GM21717 (cell line): ENCODE measurements at regions not wholly inside any gene's neighbourhood (a gene's known extent, or its start where the extent isn't known, plus 50 kb on each side); places are given as distances from the start of the nearest gene placed in this dataset.

Source experiments
- ATAC-seq: cut with Tn5 transposase; IDR thresholded peaks from one replicate; pipeline ENCODE4 v1.9.1; 2021; ENCODE audit warnings: mild to moderate bottlenecking, moderate library complexity; ENCODE audit not compliant: unreplicated experiment

DNA sequence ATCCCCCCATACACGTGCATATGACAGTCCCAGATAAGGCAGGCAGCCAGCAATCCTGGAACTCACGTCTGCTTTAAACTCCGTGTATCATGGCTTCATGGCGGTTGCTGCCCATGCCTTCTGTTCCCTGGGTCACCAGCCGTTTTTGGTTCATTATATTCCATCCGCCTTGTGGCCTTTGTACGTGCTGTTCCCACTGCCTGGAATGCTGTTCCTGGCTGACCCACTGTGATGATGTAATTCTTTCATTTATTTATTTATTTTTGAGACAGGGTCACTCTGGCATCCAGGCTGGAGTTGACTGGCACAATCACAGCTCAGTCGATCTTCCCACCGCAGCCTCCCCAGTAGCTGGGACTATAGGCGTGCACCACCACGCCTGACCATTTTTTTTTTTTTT, 136.7 kb upstream of the GSE1 start:
- ATAC-seq: no peak

GRCh38 chr16:85477801-85478363, 135.2 kb upstream of the GSE1 start:
- no peak for ATAC-seq

GRCh38 chr16:85479972-85480726, 133.0 kb upstream of the GSE1 start:
- ATAC-seq: no peak

GRCh38 chr16:85480727-85481101, 132.4 kb upstream of the GSE1 start:
- ATAC-seq: peak; percentile 59

GRCh38 chr16:85481206-85481605, 131.9 kb upstream of the GSE1 start:
- ATAC-seq: no peak

- ATAC-seq: no peak
These were observed 131.4 kb upstream of the GSE1 start for GRCh38 chr16:85481738-85482137.

- no peak for ATAC-seq
These were observed 129.7 kb upstream of the GSE1 start for GRCh38 chr16:85483424-85483823.

DNA sequence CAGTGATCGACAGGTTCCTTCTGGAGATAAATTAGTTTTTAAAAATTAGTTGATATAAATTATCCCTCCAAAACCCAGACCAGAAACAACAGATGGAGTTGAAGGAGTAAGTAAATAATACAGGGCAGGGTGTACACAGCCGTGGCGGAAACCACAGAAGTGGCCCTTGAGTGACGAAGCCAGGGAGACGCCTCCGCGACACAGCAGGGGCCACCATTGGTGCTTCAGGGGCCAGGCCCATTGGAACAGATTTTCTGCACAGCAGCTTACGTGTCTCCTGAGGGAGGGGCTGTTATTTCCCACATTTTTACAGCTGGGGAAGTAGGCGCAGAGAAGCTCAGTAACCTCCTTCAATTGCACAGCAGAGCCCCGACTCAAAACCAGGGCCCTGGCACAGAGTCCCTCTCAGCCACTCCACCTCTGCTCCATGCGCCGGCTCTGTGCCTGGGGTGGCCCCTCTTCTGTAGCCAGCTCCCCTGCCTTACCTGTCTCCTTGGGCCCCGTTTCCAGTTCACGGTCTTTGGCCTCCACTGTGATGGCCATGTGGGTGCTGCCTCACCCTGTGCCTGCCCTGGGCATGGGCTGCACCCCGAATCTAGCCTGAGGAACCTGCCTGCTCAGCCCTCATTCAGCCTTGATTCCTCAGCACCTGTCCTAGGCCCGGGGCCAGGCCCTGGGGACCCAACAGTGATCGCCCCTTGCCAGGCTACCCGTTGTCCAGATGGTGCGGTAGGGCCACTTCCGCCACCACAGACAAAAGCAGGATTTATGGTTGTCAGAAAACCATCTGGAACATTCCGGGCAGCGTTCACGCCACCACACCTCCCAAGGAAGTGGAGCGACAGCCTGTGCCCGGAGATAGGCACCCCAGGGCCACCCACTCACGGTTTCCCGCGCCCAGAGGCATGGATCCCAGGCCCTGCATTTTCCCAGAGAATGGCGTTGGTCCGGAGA, 128.5 kb upstream of the GSE1 start:
- ATAC-seq: no peak

GRCh38 chr16:85485379-85485778, 127.7 kb upstream of the GSE1 start:
- no peak for ATAC-seq

GRCh38 chr16:85486256-85486915, 126.7 kb upstream of the GSE1 start:
- no peak for ATAC-seq

GRCh38 chr16:85488414-85488813, 124.7 kb upstream of the GSE1 start:
- no peak for ATAC-seq

GRCh38 chr16:85490407-85491057, 122.6 kb upstream of the GSE1 start:
- ATAC-seq: no peak

- ATAC-seq: no peak
These were observed 121.9 kb upstream of the GSE1 start for GRCh38 chr16:85491058-85491771.

- no peak for ATAC-seq
These were observed 121.3 kb upstream of the GSE1 start for GRCh38 chr16:85491798-85492294.

GRCh38 chr16:85492295-85492864, 120.7 kb upstream of the GSE1 start:
- ATAC-seq: no peak

GRCh38 chr16:85494315-85494714, 118.8 kb upstream of the GSE1 start:
- no peak for ATAC-seq

GRCh38 chr16:85495259-85495658, 117.9 kb upstream of the GSE1 start:
- ATAC-seq: no peak

GRCh38 chr16:85495823-85496538, 117.1 kb upstream of the GSE1 start:
- ATAC-seq: no peak
